Adipose tissue (tissue), 3 donors: ENCODE measurements at regions not wholly inside any gene's neighbourhood (a gene's known extent, or its start where the extent isn't known, plus 50 kb on each side); places are given as distances from the start of the nearest gene placed in this dataset.

Experiments used
- H3K27ac ChIP-seq: one replicate; pipeline ENCODE4 v1.5.1; 2013; ENCODE audit warnings: low read depth, low read length
- WGBS, 3 donors: extraction: QIAGEN DNeasy Blood & Tissue Kit; methylation state at CpG; one replicate each; pipeline ENCODE4 v1.1.7; 2013; 5-methylcytosine and 5-hydroxymethylcytosine counted together
- donor health status: healthy with polysubstance abuse.
- donor health status: Bipolar disorder and iron deficiency.
- donor health status: healthy.

- WGBS, 3 donors: 41 to 87% (median 85%) methylated on average over 12 of the region's 12 CpGs
- H3K27ac ChIP-seq: no peak overlapping the region
Measured at GRCh38 chr16:85317704-85318103, 205.4 kb upstream of the CIBAR2 start.

GRCh38 chr16:85319208-85319983, 207.1 kb upstream of the CIBAR2 start:
- H3K27ac ChIP-seq: no peak overlapping the region
- 93 to 98% (median 94%) methylated on average over 24 of the region's 24 CpGs for WGBS, 3 donors

- 79 to 91% (median 87%) methylated on average over 19 of the region's 19 CpGs for WGBS, 3 donors
Measured at GRCh38 chr16:85319984-85320440, 207.7 kb upstream of the CIBAR2 start.

GRCh38 chr16:85320677-85321385, 208.6 kb upstream of the CIBAR2 start:
- 85 to 90% (median 89%) methylated on average over 11 of the region's 11 CpGs for WGBS, 3 donors
- no peak overlapping the region for H3K27ac ChIP-seq

More at GRCh38 chr16:85319984-85320440, 207.7 kb upstream of the CIBAR2 start:
- no peak overlapping the region for H3K27ac ChIP-seq

- WGBS, 3 donors: 6 to 35% (median 25%) methylated on average over 16 of the region's 16 CpGs
- peak overlapping the region; percentile 43 for H3K27ac ChIP-seq
Measured at GRCh38 chr16:85321509-85322271, 209.4 kb upstream of the CIBAR2 start.

GRCh38 chr16:85323230-85323960, 211.1 kb upstream of the CIBAR2 start:
- WGBS, 3 donors: 66 to 93% (median 89%) methylated on average over 14 of the region's 14 CpGs
- H3K27ac ChIP-seq: no peak overlapping the region

- no peak overlapping the region for H3K27ac ChIP-seq
- 89 to 98% (median 97%) methylated on average over 10 of the region's 10 CpGs for WGBS, 3 donors
Measured at GRCh38 chr16:85323961-85324253, 211.6 kb upstream of the CIBAR2 start.

- 91 to 94% (median 93%) methylated on average over 12 to 13 of the region's 13 CpGs for WGBS, 3 donors
- H3K27ac ChIP-seq: no peak overlapping the region
Measured at GRCh38 chr16:85324488-85324887, 212.2 kb upstream of the CIBAR2 start.

GRCh38 chr16:85326113-85326793, 214.0 kb upstream of the CIBAR2 start:
- H3K27ac ChIP-seq: no peak overlapping the region
- WGBS, 3 donors: 70 to 85% (median 78%) methylated on average over 12 of the region's 12 CpGs

- 86 to 95% (median 88%) methylated on average over 8 of the region's 8 CpGs for WGBS, 3 donors
- H3K27ac ChIP-seq: no peak overlapping the region
Measured at GRCh38 chr16:85326794-85327181, 214.5 kb upstream of the CIBAR2 start.

- no peak overlapping the region for H3K27ac ChIP-seq
- 38 to 58% (median 42%) methylated on average over 21 of the region's 21 CpGs for WGBS, 3 donors
Measured at GRCh38 chr16:85327731-85328675, 215.7 kb upstream of the CIBAR2 start.

GRCh38 chr16:85328676-85329058, 216.4 kb upstream of the CIBAR2 start:
- whole genome bisulfite sequencing, 3 donors: 31 to 43% (median 33%) methylated on average over 14 to 17 of the region's 17 CpGs
- no peak overlapping the region for H3K27ac ChIP-seq

- H3K27ac ChIP-seq: no peak overlapping the region
- 30 to 57% (median 44%) methylated on average over 27 to 28 of the region's 28 CpGs for WGBS, 3 donors
Measured at GRCh38 chr16:85329059-85329812, 217.0 kb upstream of the CIBAR2 start.

GRCh38 chr16:85330006-85330693, 217.9 kb upstream of the CIBAR2 start:
- WGBS, 3 donors: 38 to 59% (median 42%) methylated on average over 21 of the region's 21 CpGs
- no peak overlapping the region for H3K27ac ChIP-seq

GRCh38 chr16:85330694-85331188, 218.5 kb upstream of the CIBAR2 start:
- no peak overlapping the region for H3K27ac ChIP-seq
- WGBS, 3 donors: 31 to 38% (median 33%) methylated on average over 6 of the region's 6 CpGs

- WGBS, 3 donors: 73 to 97% (median 81%) methylated on average over 5 to 7 of the region's 7 CpGs
- no peak overlapping the region for H3K27ac ChIP-seq
Measured at GRCh38 chr16:85331688-85332087, 219.4 kb upstream of the CIBAR2 start.
